ENCODE measurements at regions not wholly inside any gene's neighbourhood (a gene's known extent, or its start where the extent isn't known, plus 50 kb on each side); places are given as distances from the start of the nearest gene placed in this dataset.

DNA sequence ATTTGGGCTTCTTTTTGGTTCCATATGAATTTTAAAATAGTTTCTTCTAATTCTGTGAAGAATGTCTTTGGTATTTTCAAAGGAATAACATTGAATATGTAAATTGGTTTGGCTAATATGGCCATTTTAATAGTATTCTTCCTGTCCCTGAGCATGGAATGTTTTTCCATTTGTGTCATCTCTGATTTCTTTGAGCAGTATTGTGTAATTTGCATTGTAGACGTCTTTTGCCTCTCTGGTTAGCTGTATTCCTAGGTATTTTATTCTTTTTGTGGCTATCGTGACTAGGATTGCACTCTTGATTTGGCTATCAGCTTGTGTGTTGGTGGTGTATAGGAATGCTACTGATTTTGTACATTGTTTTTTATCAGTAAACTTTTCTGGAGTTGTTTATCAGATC, 601.9 kb downstream of the SNAPC1 start:
- no peak for TF ChIP-seq MYC (CRISPR knock-in tag; IDR thresholded peaks at IDR 0.05; ENCODE audit: borderline replicate concordance)
- no peak for TF ChIP-seq ZNF292 (CRISPR knock-in tag; IDR thresholded peaks at IDR 0.05; ENCODE audit: borderline replicate concordance, low read depth)
- TF ChIP-seq, protein P1, sequence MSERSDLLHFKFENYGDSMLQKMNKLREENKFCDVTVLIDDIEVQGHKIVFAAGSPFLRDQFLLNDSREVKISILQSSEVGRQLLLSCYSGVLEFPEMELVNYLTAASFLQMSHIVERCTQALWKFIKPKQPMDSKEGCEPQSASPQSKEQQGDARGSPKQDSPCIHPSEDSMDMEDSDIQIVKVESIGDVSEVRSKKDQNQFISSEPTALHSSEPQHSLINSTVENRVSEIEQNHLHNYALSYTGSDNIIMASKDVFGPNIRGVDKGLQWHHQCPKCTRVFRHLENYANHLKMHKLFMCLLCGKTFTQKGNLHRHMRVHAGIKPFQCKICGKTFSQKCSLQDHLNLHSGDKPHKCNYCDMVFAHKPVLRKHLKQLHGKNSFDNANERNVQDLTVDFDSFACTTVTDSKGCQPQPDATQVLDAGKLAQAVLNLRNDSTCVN (CRISPR knock-in tag; IDR thresholded peaks at IDR 0.05; ENCODE audit: borderline replicate concordance): no peak
- no peak for TF ChIP-seq ZNF530 (CRISPR knock-in tag; IDR thresholded peaks at IDR 0.05; ENCODE audit: low read depth)
- no peak for TF ChIP-seq YY1 (IDR thresholded peaks at IDR 0.05; ENCODE audit: insufficient read depth, insufficient replicate concordance, low read depth, low read length)
- no peak for TF ChIP-seq SMC3 (IDR thresholded peaks at IDR 0.05; ENCODE audit: low read length)

Measured in HepG2 (cell line).